ENCODE measurements at regions not wholly inside any gene's neighbourhood (a gene's known extent, or its start where the extent isn't known, plus 50 kb on each side); places are given as distances from the start of the nearest gene placed in this dataset.
"Not testable (repeated sequence)": the region's sequence is repeated elsewhere in the genome, so short reads cannot be mapped to it uniquely, and the experiment has no call there.

GRCh38 chr15:85264614-85265190 lies 115.7 kb upstream of the AKAP13 start:
- not testable (repeated sequence) for DNase-seq (ENCODE audit: low read depth)

- DNase-seq (ENCODE audit: low read depth): not testable (repeated sequence)
Observed at GRCh38 chr15:85267158-85267857, 113.1 kb upstream of the AKAP13 start.

GRCh38 chr15:85274315-85275050 lies 105.9 kb upstream of the AKAP13 start:
- DNase-seq (ENCODE audit: low read depth): no peak

GRCh38 chr15:85276508-85276907 lies 103.9 kb upstream of the AKAP13 start:
- no peak for DNase-seq (ENCODE audit: low read depth)

GRCh38 chr15:85276921-85277320 lies 103.5 kb upstream of the AKAP13 start:
- no peak for DNase-seq (ENCODE audit: low read depth)

GRCh38 chr15:85277847-85278370 lies 102.5 kb upstream of the AKAP13 start:
- no peak for DNase-seq (ENCODE audit: low read depth)

GRCh38 chr15:85280203-85280602 lies 100.2 kb upstream of the AKAP13 start:
- DNase-seq (ENCODE audit: low read depth): no peak

GRCh38 chr15:85281293-85281882 lies 99.0 kb upstream of the AKAP13 start:
- DNase-seq (ENCODE audit: low read depth): no peak

GRCh38 chr15:85282504-85283115 lies 97.8 kb upstream of the AKAP13 start:
- peak; percentile 32 for DNase-seq (ENCODE audit: low read depth)

- not testable (repeated sequence) for DNase-seq (ENCODE audit: low read depth)
Observed at GRCh38 chr15:85283815-85284214, 96.6 kb upstream of the AKAP13 start.

- no peak for DNase-seq (ENCODE audit: low read depth)
Observed at GRCh38 chr15:85284497-85284896, 95.9 kb upstream of the AKAP13 start.

- no peak for DNase-seq (ENCODE audit: low read depth)
Observed at GRCh38 chr15:85289677-85290365, 90.6 kb upstream of the AKAP13 start.

- DNase-seq (ENCODE audit: low read depth): not testable (repeated sequence)
Observed at GRCh38 chr15:85292583-85292982, 87.8 kb upstream of the AKAP13 start.

- peak; percentile 35 for DNase-seq (ENCODE audit: low read depth)
Observed at GRCh38 chr15:85296615-85297402, 83.6 kb upstream of the AKAP13 start.

GRCh38 chr15:85297537-85297936 lies 82.9 kb upstream of the AKAP13 start:
- no peak for DNase-seq (ENCODE audit: low read depth)

- no peak for DNase-seq (ENCODE audit: low read depth)
Observed at GRCh38 chr15:85298366-85298765, 82.0 kb upstream of the AKAP13 start.

- no peak for DNase-seq (ENCODE audit: low read depth)
Observed at GRCh38 chr15:85298941-85299340, 81.5 kb upstream of the AKAP13 start.

- DNase-seq (ENCODE audit: low read depth): no peak
Observed at GRCh38 chr15:85302271-85302670, 78.1 kb upstream of the AKAP13 start.

- DNase-seq (ENCODE audit: low read depth): no peak
Observed at GRCh38 chr15:85305050-85305449, 75.4 kb upstream of the AKAP13 start.

- DNase-seq (ENCODE audit: low read depth): no peak
Observed at GRCh38 chr15:85306946-85307686, 73.3 kb upstream of the AKAP13 start.
